ENCODE measurements at regions not wholly inside any gene's neighbourhood (a gene's known extent, or its start where the extent isn't known, plus 50 kb on each side); places are given as distances from the start of the nearest gene placed in this dataset.

DNA sequence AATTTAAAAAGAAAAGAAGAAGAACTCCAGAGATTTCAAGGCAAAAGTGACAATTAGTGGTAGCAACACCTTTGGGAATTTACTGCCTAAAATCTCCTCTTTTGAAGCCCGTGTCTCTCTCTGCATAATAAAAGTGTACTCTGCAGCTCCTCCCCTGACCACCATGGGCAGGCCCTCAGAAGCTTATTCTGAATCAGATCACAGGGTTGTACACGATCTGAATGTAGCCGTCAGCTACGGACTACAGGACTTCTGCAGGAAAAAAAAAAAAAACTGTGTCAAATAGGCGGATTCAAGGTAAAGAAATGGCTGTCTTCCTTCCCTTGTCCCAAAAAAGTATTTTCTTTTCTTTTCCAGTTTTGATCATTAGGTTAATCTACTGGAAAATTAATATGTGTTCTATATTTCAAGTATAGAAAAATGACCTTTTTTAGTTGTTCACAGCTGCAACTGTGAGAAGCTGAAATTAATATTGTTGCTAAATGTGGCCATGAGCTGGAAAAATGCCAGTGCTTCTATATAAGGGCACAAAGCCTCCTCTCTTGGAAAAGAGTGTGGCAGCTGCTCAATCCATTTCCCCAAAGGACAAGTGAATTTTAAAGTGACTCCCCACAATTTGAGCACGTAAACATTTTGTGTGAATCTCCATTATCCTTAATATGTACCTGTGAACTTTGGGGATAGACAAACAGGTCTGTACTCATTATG is 397.4 kb downstream of the C6orf118 start:
- Histone ChIP-seq H3K4me2 (ENCODE audit: low read length) (no peak overlapping the region), H3K36me3 (ENCODE audit: control insufficient read depth, low read length) (no peaks in the 10 kb centered on the region), H3K79me2 (ENCODE audit: control insufficient read depth, low read length) (no peaks in the 10 kb centered on the region), H3K9me3 (ENCODE audit: control insufficient read depth, insufficient read depth, low read length) (no peaks in the 10 kb centered on the region), H3K27ac (ENCODE audit: low read depth, low read length) (no peak overlapping the region), H3K9me2 (replicated peaks; ENCODE audit: control insufficient read depth, low read length) (no peaks in the 10 kb centered on the region), H3K4me3 (ENCODE audit: low read length) (no peak overlapping the region), H4K20me1 (ENCODE audit: control insufficient read depth, insufficient read depth, low read depth, low read length) (no peaks in the 10 kb centered on the region), H3K4me1 (ENCODE audit: control insufficient read depth, low read length) (no peaks in the 10 kb centered on the region), H3F3A (ENCODE audit: control insufficient read depth, insufficient read depth) (no peaks in the 10 kb centered on the region), H3K27me3 (ENCODE audit: control insufficient read depth, low read length) (no peaks in the 10 kb centered on the region)
- no peak for TF ChIP-seq EZH2phosphoT487 (IDR thresholded peaks at IDR 0.05; ENCODE audit: borderline replicate concordance, low read length)
- TF ChIP-seq, protein P1, sequence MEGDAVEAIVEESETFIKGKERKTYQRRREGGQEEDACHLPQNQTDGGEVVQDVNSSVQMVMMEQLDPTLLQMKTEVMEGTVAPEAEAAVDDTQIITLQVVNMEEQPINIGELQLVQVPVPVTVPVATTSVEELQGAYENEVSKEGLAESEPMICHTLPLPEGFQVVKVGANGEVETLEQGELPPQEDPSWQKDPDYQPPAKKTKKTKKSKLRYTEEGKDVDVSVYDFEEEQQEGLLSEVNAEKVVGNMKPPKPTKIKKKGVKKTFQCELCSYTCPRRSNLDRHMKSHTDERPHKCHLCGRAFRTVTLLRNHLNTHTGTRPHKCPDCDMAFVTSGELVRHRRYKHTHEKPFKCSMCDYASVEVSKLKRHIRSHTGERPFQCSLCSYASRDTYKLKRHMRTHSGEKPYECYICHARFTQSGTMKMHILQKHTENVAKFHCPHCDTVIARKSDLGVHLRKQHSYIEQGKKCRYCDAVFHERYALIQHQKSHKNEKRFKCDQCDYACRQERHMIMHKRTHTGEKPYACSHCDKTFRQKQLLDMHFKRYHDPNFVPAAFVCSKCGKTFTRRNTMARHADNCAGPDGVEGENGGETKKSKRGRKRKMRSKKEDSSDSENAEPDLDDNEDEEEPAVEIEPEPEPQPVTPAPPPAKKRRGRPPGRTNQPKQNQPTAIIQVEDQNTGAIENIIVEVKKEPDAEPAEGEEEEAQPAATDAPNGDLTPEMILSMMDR (IDR thresholded peaks at IDR 0.05; ENCODE audit: low read depth, low read length, poor library complexity, severe bottlenecking), result no peak

DNA sequence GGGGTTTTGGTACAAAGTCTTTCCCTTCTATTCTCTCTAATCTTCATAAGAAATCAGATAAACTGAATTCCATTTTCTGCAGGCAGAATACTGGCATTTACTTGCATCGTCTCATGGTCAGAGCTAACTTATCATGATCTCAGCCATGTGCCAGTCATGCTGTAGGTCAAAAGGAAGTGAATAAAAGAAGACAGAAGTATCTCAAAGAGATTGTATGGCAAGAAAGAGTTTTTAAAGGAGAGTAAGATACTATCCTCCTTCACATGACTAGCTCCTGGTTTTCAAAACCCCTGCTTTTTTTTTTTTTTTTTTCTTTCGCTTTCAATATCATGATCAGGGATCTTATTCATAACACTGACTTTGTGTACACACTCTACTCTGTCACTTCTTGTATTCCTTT is 398.3 kb downstream of the C6orf118 start:
- Histone ChIP-seq H3K4me2 (ENCODE audit: low read length) (no peak overlapping the region), H3K4me3 (ENCODE audit: low read length) (no peak overlapping the region)

GRCh38 chr6:164906766-164907165 is 402.6 kb downstream of the C6orf118 start:
- Histone ChIP-seq H3K4me1 (ENCODE audit: control insufficient read depth, low read length) (no peaks in the 10 kb centered on the region), H3K4me3 (ENCODE audit: low read length) (no peak overlapping the region), H3K9me3 (ENCODE audit: control insufficient read depth, insufficient read depth, low read length) (no peaks in the 10 kb centered on the region), H3K4me2 (ENCODE audit: low read length) (no peak overlapping the region), H3K9me2 (replicated peaks; ENCODE audit: control insufficient read depth, low read length) (no peaks in the 10 kb centered on the region), H3K36me3 (ENCODE audit: control insufficient read depth, low read length) (no peaks in the 10 kb centered on the region), H3F3A (ENCODE audit: control insufficient read depth, insufficient read depth) (no peaks in the 10 kb centered on the region), H3K27ac (ENCODE audit: low read depth, low read length) (no peak overlapping the region), H4K20me1 (ENCODE audit: control insufficient read depth, insufficient read depth, low read depth, low read length) (no peaks in the 10 kb centered on the region), H3K27me3 (ENCODE audit: control insufficient read depth, low read length) (no peaks in the 10 kb centered on the region), H3K79me2 (ENCODE audit: control insufficient read depth, low read length) (no peaks in the 10 kb centered on the region)
- TF ChIP-seq, protein P1 (IDR thresholded peaks at IDR 0.05; ENCODE audit: low read depth, low read length, poor library complexity, severe bottlenecking), result no peak
- TF ChIP-seq EZH2phosphoT487 (IDR thresholded peaks at IDR 0.05; ENCODE audit: borderline replicate concordance, low read length), result no peak

More for the DNA sequence above, 398.3 kb downstream of the C6orf118 start:
- Histone ChIP-seq H3K27me3 (ENCODE audit: control insufficient read depth, low read length) (no peaks in the 10 kb centered on the region), H3K9me3 (ENCODE audit: control insufficient read depth, insufficient read depth, low read length) (no peaks in the 10 kb centered on the region), H3F3A (ENCODE audit: control insufficient read depth, insufficient read depth) (no peaks in the 10 kb centered on the region), H3K79me2 (ENCODE audit: control insufficient read depth, low read length) (no peaks in the 10 kb centered on the region), H3K36me3 (ENCODE audit: control insufficient read depth, low read length) (no peaks in the 10 kb centered on the region), H3K27ac (ENCODE audit: low read depth, low read length) (no peak overlapping the region), H4K20me1 (ENCODE audit: control insufficient read depth, insufficient read depth, low read depth, low read length) (no peaks in the 10 kb centered on the region), H3K4me1 (ENCODE audit: control insufficient read depth, low read length) (no peaks in the 10 kb centered on the region), H3K9me2 (replicated peaks; ENCODE audit: control insufficient read depth, low read length) (no peaks in the 10 kb centered on the region)
- no peak for TF ChIP-seq EZH2phosphoT487 (IDR thresholded peaks at IDR 0.05; ENCODE audit: borderline replicate concordance, low read length)
- TF ChIP-seq, protein P1 (IDR thresholded peaks at IDR 0.05; ENCODE audit: low read depth, low read length, poor library complexity, severe bottlenecking), result no peak
